HepG2 (cell line): ENCODE measurements at regions not wholly inside any gene's neighbourhood (a gene's known extent, or its start where the extent isn't known, plus 50 kb on each side); places are given as distances from the start of the nearest gene placed in this dataset.

ENCODE experiments used
- ATAC-seq: fragments of 200-7000 bp; cut with Tn5 transposase; 3 replicates; pipeline ENCODE4 v1.9.1; 2020; ENCODE audit warnings: mild to moderate bottlenecking, moderate library complexity
- BruUV-seq: library from RNA; stranded (reverse); fragments of 400-500 nt; replicated peaks from 2 replicates; lab custom pipeline; 2021; lab: Mats Ljungman, UMichigan
- CTCF ChIA-PET: fragments of 300-600 bp; formaldehyde crosslinking; extraction: SDS; loops from one replicate; lab custom pipeline; 2021; ENCODE audit warnings: low total read pairs, inconsistent platforms, low intra/inter-chr PET ratio; lab: Yijun Ruan, JAX
- POLR2A ChIA-PET: fragments of 350-600 bp; sonication (Branson Sonifier 250); formaldehyde crosslinking; loops from one replicate; lab custom pipeline; 2020; ENCODE audit warnings: antibody characterized with exemption, inconsistent platforms; lab: Yijun Ruan, JAX
- DNase-seq: peaks from one replicate; pipeline ENCODE4 v3.0.0-alpha.2; 2015; ENCODE audit warnings: low spot score
- FAIRE-seq: peaks from 3 replicates; lab custom pipeline; 2011; peaks lifted over from hg19 to GRCh38; lab: Jason Lieb, UNC
- H2AFZ ChIP-seq: one replicate; pipeline ENCODE4 v1.6.1; 2011; ENCODE audit warnings: low read length, inconsistent platforms
- H3K27ac ChIP-seq: fragments of 300-600 bp; 3 replicates; pipeline ENCODE4 v1.8.0; 2011; ENCODE audit warnings: mixed run types, mild to moderate bottlenecking, mixed read lengths, low read length, inconsistent platforms; ENCODE audit not compliant: insufficient read depth; ENCODE audit errors: extremely low read length
- H3K27me3 ChIP-seq, 2 experiments: fragments of 200-600 bp in 1 of 2; 2 replicates in 1 of 2; 3 replicates in 1 of 2; pipeline versions ENCODE4 v1.6.0 to v1.8.0; 2011; ENCODE audit warnings: low read length in 2 of 2, mild to moderate bottlenecking in 2 of 2, moderate library complexity in 2 of 2, inconsistent platforms in 1 of 2; ENCODE audit not compliant: insufficient read depth in 2 of 2, control insufficient read depth in 1 of 2
- H3K36me3 ChIP-seq, 2 experiments: fragments of 200-600 bp in 1 of 2; replicated peaks in 1 of 2; 2 replicates in 1 of 2; 3 replicates in 1 of 2; pipeline versions ENCODE4 v1.5.1 to v1.8.0; 2011; ENCODE audit warnings: low read length in 2 of 2, inconsistent platforms in 1 of 2; ENCODE audit not compliant: insufficient read depth in 2 of 2, control insufficient read depth in 1 of 2
- H3K4me1 ChIP-seq: 2 replicates; pipeline ENCODE4 v1.5.1; 2012; ENCODE audit warnings: low read length, inconsistent platforms; ENCODE audit not compliant: insufficient read depth
- H3K4me2 ChIP-seq: 2 replicates; pipeline ENCODE4 v1.6.0; 2011; ENCODE audit warnings: low read depth, low read length, inconsistent platforms
- H3K4me3 ChIP-seq, 3 experiments: fragments of 200-600 bp in 1 of 3; sonication (generic), shearing (Covaris generic) in 1 of 3; replicated peaks in 1 of 3; 2 replicates each; pipeline ENCODE4 v1.5.1; 2011 to 2016; ENCODE audit warnings: low read length in 3 of 3, inconsistent platforms in 2 of 3, low read depth in 2 of 3, mild to moderate bottlenecking in 2 of 3, control low read depth in 1 of 3, mixed read lengths in 1 of 3; ENCODE audit not compliant: insufficient read depth in 1 of 3
- H3K79me2 ChIP-seq: one replicate; pipeline ENCODE4 v1.6.1; 2011; ENCODE audit warnings: low read length, inconsistent platforms; ENCODE audit not compliant: insufficient read depth
- H3K9ac ChIP-seq: 2 replicates; pipeline ENCODE4 v1.6.0; 2011; ENCODE audit warnings: mild to moderate bottlenecking, low read depth, low read length, inconsistent platforms; ENCODE audit not compliant: insufficient read depth
- H3K9me3 ChIP-seq: 2 replicates; pipeline ENCODE4 v1.5.1; 2012; ENCODE audit warnings: mild to moderate bottlenecking, low read length
- H4K20me1 ChIP-seq: 2 replicates; pipeline ENCODE4 v1.6.0; 2011; ENCODE audit warnings: inconsistent platforms, mild to moderate bottlenecking, low read length, moderate library complexity; ENCODE audit not compliant: insufficient read depth
- FOXA1 ChIP-seq, 2 experiments: fragments of 450-650 bp in 1 of 2; sonication (generic) in 1 of 2; formaldehyde crosslinking in 1 of 2; IDR thresholded peaks; 2 replicates each; pipeline versions ENCODE4 v1.4.0 to v1.6.1; 2016 to 2020; ENCODE audit warnings: missing genetic modification reagents in 1 of 2
- KAT7 ChIP-seq: IDR thresholded peaks from 2 replicates; pipeline ENCODE4 v1.6.1; 2018; ENCODE audit warnings: borderline replicate concordance, missing compliant biosample characterization
- NFE2 ChIP-seq: sonication (generic); formaldehyde crosslinking; IDR thresholded peaks from 2 replicates; pipeline ENCODE4 v1.4.0; 2020; ENCODE audit warnings: missing genetic modification reagents
- RNF219 ChIP-seq: sonication (generic); formaldehyde crosslinking; IDR thresholded peaks from 2 replicates; pipeline ENCODE4 v1.5.0; 2020; ENCODE audit warnings: mild to moderate bottlenecking, missing genetic modification reagents
- SPEN ChIP-seq: sonication (generic); formaldehyde crosslinking; IDR thresholded peaks from 2 replicates; pipeline ENCODE4 v1.5.1; 2020; ENCODE audit warnings: low read depth, mild to moderate bottlenecking, missing genetic modification reagents
- SYNCRIP ChIP-seq: fragments of 200-400 bp; formaldehyde crosslinking; IDR thresholded peaks from 2 replicates; pipeline ENCODE4 v1.6.1; 2018; ENCODE audit warnings: mild to moderate bottlenecking, low read depth, low read length; ENCODE audit not compliant: insufficient read depth
- ZNF367 ChIP-seq: sonication (generic); formaldehyde crosslinking; IDR thresholded peaks from 2 replicates; pipeline ENCODE4 v1.4.0; 2020; ENCODE audit warnings: missing genetic modification reagents, borderline replicate concordance
- ZNF432 ChIP-seq: sonication (generic); formaldehyde crosslinking; IDR thresholded peaks from 2 replicates; pipeline ENCODE4 v1.5.0; 2020; ENCODE audit warnings: missing genetic modification reagents, mild to moderate bottlenecking, borderline replicate concordance
- ZNF510 ChIP-seq: sonication (generic); formaldehyde crosslinking; IDR thresholded peaks from 2 replicates; pipeline ENCODE4 v1.4.0; 2020; ENCODE audit warnings: low read depth, mild to moderate bottlenecking, missing genetic modification reagents
- ZNF589 ChIP-seq: sonication (generic); formaldehyde crosslinking; conservative IDR thresholded peaks from 2 replicates; pipeline ENCODE4 v1.8.0; 2022; ENCODE audit warnings: mild to moderate bottlenecking, moderate library complexity, missing genetic modification reagents
- ZNF672 ChIP-seq: sonication (generic); formaldehyde crosslinking; IDR thresholded peaks from 2 replicates; pipeline ENCODE4 v1.8.1; 2022; ENCODE audit warnings: missing genetic modification reagents
- ZNF720 ChIP-seq: sonication (generic); formaldehyde crosslinking; IDR thresholded peaks from 2 replicates; pipeline ENCODE4 v1.4.0; 2020; ENCODE audit warnings: missing genetic modification reagents
- WGBS: methylation state at CpG from one replicate; pipeline ENCODE4 v1.1.6; 2017; ENCODE audit warnings: low lambda C conversion rate; 5-methylcytosine and 5-hydroxymethylcytosine counted together
- in situ Hi-C: cut with HindIII; loops from 2 replicates; pipeline ENCODE4 v1.10.0; 2017; ENCODE audit warnings: low pct_unique_long_range_greater_than_20kb; ENCODE audit not compliant: extremely low pct_ligation_motif_present
- intact Hi-C: fragments of 100-400 bp; cut with micrococcal nuclease; formaldehyde crosslinking; loops from one replicate; pipeline ENCODE4 v1.10.0; 2022; ENCODE audit not compliant: unreplicated experiment
- TF ChIP-seq, protein P1 (sequence below), 2 experiments: IDR thresholded peaks; 2 replicates each; pipeline ENCODE4 v1.6.1; 2011 to 2012; ENCODE audit warnings: low read length in 2 of 2, borderline replicate concordance in 1 of 2, low read depth in 1 of 2, mild to moderate bottlenecking in 1 of 2, moderate library complexity in 1 of 2

- no peaks in the 10 kb centered on the region for H3K79me2 ChIP-seq
- no peak overlapping the region for H3K27ac ChIP-seq
- no peak overlapping the region for H3K4me2 ChIP-seq
- ChIA-PET CTCF (no interaction called here), POLR2A (no interaction called here)
- no peaks in the 10 kb centered on the region for H3K27me3 ChIP-seq
- FAIRE-seq (no peak), DNase-seq (no peak), ATAC-seq (no peak)
- no peaks in the 10 kb centered on the region for H3K4me1 ChIP-seq
- H4K20me1 ChIP-seq, result no peaks in the 10 kb centered on the region
- in situ Hi-C loops, result no loop called here
- intact Hi-C loops, result no loop called here
- TF ChIP-seq SYNCRIP (no peak), NFE2 (no peak), ZNF432 (CRISPR knock-in tag) (no peak), KAT7 (CRISPR knock-in tag) (no peak), ZNF720 (CRISPR knock-in tag) (no peak), ZNF589 (no peak), FOXA1 (IDR thresholded peaks at IDR 0.05) (no peak), FOXA1 (CRISPR knock-in tag; IDR thresholded peaks at IDR 0.05) (no peak)
- no peak overlapping the region for H3K4me3 ChIP-seq
- H3K36me3 ChIP-seq, result no peaks in the 10 kb centered on the region
- H3K9ac ChIP-seq, result no peak overlapping the region
- WGBS, result 0% methylated on average over 7 of the region's 7 CpGs
- peaks cover 78% of the 10 kb centered on the region for H3K9me3 ChIP-seq
- BruUV-seq, result no TSS peak
- H2AFZ ChIP-seq, result no peak overlapping the region
These were observed 648.5 kb downstream of the RNF144B start for GRCh38 chr6:19035461-19036195.

DNA sequence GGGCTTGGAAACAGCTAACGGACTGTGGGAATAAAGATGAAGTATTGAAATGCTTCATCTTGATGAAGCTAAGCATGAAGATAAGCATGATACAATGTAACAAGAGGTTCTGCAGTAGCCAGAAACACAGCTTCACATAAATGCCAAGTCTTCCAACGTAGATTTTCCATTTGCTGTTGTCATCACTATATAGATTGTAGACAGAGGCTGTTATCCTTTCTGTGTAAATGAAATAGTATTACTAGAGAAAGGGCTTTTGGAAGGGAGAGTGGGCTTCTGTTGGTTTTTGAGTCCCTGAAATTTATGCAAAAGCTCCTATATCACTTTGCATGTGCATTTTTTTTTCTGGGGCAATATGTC, 649.0 kb downstream of the RNF144B start:
- DNase-seq (no peak), ATAC-seq (no peak), FAIRE-seq (no peak)
- Histone ChIP-seq H3K4me1 (no peaks in the 10 kb centered on the region), H3K79me2 (no peaks in the 10 kb centered on the region), H3K4me3 (no peak overlapping the region), H3K9me3 (peaks cover 80% of the 10 kb centered on the region), H3K4me2 (no peak overlapping the region), H3K9ac (no peak overlapping the region), H4K20me1 (no peaks in the 10 kb centered on the region), H3K27me3 (no peaks in the 10 kb centered on the region), H3K27ac (no peak overlapping the region), H2AFZ (no peak overlapping the region), H3K36me3 (no peaks in the 10 kb centered on the region)
- POLR2A ChIA-PET, result no interaction called here
- intact Hi-C loops, result no loop called here
- WGBS, result 0% methylated on average over 2 of the region's 2 CpGs
- CTCF ChIA-PET, result no interaction called here
- BruUV-seq, result no TSS peak
- in situ Hi-C loops, result no loop called here
- TF ChIP-seq RNF219 (CRISPR knock-in tag), result no peak
- TF ChIP-seq, protein P1, sequence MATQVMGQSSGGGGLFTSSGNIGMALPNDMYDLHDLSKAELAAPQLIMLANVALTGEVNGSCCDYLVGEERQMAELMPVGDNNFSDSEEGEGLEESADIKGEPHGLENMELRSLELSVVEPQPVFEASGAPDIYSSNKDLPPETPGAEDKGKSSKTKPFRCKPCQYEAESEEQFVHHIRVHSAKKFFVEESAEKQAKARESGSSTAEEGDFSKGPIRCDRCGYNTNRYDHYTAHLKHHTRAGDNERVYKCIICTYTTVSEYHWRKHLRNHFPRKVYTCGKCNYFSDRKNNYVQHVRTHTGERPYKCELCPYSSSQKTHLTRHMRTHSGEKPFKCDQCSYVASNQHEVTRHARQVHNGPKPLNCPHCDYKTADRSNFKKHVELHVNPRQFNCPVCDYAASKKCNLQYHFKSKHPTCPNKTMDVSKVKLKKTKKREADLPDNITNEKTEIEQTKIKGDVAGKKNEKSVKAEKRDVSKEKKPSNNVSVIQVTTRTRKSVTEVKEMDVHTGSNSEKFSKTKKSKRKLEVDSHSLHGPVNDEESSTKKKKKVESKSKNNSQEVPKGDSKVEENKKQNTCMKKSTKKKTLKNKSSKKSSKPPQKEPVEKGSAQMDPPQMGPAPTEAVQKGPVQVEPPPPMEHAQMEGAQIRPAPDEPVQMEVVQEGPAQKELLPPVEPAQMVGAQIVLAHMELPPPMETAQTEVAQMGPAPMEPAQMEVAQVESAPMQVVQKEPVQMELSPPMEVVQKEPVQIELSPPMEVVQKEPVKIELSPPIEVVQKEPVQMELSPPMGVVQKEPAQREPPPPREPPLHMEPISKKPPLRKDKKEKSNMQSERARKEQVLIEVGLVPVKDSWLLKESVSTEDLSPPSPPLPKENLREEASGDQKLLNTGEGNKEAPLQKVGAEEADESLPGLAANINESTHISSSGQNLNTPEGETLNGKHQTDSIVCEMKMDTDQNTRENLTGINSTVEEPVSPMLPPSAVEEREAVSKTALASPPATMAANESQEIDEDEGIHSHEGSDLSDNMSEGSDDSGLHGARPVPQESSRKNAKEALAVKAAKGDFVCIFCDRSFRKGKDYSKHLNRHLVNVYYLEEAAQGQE (IDR thresholded peaks at IDR 0.05; ENCODE audit: borderline replicate concordance in 1 of 2, low read depth in 1 of 2, low read length in 2 of 2), result no peak
- TF ChIP-seq ZNF510 (CRISPR knock-in tag), result no peak
- no peak for TF ChIP-seq ZNF672 (CRISPR knock-in tag)
- TF ChIP-seq ZNF367 (CRISPR knock-in tag), result no peak
- no peak for TF ChIP-seq SPEN (CRISPR knock-in tag)
